ENCODE measurements at regions not wholly inside any gene's neighbourhood (a gene's known extent, or its start where the extent isn't known, plus 50 kb on each side); places are given as distances from the start of the nearest gene placed in this dataset.

GRCh38 chr10:91682912-91683311 is 50.0 kb upstream of the PPP1R3C start:
- no peaks in the 10 kb centered on the region for H3K36me3 ChIP-seq (ENCODE audit: control insufficient read depth in 2 of 2, insufficient read depth in 2 of 2, low read length in 1 of 2)
- DNase-seq (ENCODE audit: low read depth in 6 of 9, low spot score in 9 of 9), result no peak
- no peak overlapping the region for H3K4me3 ChIP-seq (ENCODE audit: low read length in 2 of 2)
- H3K27ac ChIP-seq (ENCODE audit: low read depth in 1 of 2, low read length in 1 of 2), result no peak overlapping the region
- WGBS, result 97% methylated on average over 1 of the region's 1 CpG
- H3K9me3 ChIP-seq (ENCODE audit: control insufficient read depth in 2 of 2, insufficient read depth in 1 of 2, low read length in 1 of 2), result no peaks in the 10 kb centered on the region
- H3K4me1 ChIP-seq (ENCODE audit: control insufficient read depth in 2 of 2, insufficient read depth in 2 of 2, low read length in 2 of 2), result no peaks in the 10 kb centered on the region
- H3K27me3 ChIP-seq (ENCODE audit: control insufficient read depth in 2 of 2, insufficient read depth in 1 of 2, low read length in 1 of 2), result no peaks in the 10 kb centered on the region

Measured in thymus (tissue), 11 donors.